Upper lobe of right lung (tissue), 1 donor: ENCODE measurements at regions not wholly inside any gene's neighbourhood (a gene's known extent, or its start where the extent isn't known, plus 50 kb on each side); places are given as distances from the start of the nearest gene placed in this dataset.

ENCODE experiments used
- ATAC-seq: fragments of 200-7000 bp; cut with Tn5 transposase; one replicate; pipeline ENCODE4 v1.9.1; 2020; ENCODE audit warnings: mild to moderate bottlenecking, moderate library complexity
- DNase-seq: peaks from one replicate; pipeline ENCODE4 v3.0.0-alpha.2; 2020
- H3K27ac ChIP-seq: fragments of 200-600 bp; one replicate; pipeline ENCODE4 v1.8.0; 2022
- H3K27me3 ChIP-seq: fragments of 200-600 bp; one replicate; pipeline ENCODE4 v1.8.0; 2022; ENCODE audit warnings: mild to moderate bottlenecking
- H3K36me3 ChIP-seq: fragments of 200-600 bp; one replicate; pipeline ENCODE4 v1.8.0; 2022
- H3K4me1 ChIP-seq: fragments of 200-600 bp; one replicate; pipeline ENCODE4 v1.8.0; 2022
- H3K4me3 ChIP-seq: fragments of 200-600 bp; one replicate; pipeline ENCODE4 v1.8.0; 2022; ENCODE audit warnings: mild to moderate bottlenecking
- H3K9me3 ChIP-seq: fragments of 200-600 bp; one replicate; pipeline ENCODE4 v1.8.0; 2022
- intact Hi-C: fragments of 100-400 bp; cut with DNase I; formaldehyde crosslinking; loops from one replicate; pipeline ENCODE4 v1.11.0; 2022
- TF ChIP-seq, protein P1 (sequence below): fragments of 200-600 bp; IDR thresholded peaks from one replicate; pipeline ENCODE4 v1.8.0; 2022; ENCODE audit warnings: antibody characterized with exemption
- donor health status: DM: no; HTN: yes; CAD: no; lungs with severe emphysema.

DNA sequence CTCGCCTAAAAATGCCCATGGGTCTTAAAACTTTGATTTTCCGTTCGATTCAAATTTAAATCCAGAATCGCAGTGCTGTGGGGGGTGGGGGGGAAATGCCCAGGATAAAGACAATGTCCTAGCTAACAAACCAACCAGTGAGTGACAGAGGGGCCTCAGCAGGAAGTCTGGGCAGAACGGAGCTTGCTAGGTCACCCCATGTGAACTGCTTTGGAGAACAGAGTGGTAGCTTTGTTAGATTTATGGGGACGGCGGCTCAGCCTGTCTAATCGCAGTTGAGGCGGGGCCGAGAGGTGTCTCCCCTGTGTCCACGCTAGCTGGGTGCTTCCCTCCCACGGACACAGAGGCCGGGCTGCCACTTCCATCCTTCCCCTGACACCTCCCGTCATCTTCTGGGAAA is 243.9 kb downstream of the CTTN start:
- peaks cover 9% of the 10 kb centered on the region for H3K27me3 ChIP-seq
- no peaks in the 10 kb centered on the region for H3K36me3 ChIP-seq
- ATAC-seq (no peak), DNase-seq (no peak)
- no peaks in the 10 kb centered on the region for H3K9me3 ChIP-seq
- intact Hi-C loops: no loop called here
- TF ChIP-seq, protein P1, sequence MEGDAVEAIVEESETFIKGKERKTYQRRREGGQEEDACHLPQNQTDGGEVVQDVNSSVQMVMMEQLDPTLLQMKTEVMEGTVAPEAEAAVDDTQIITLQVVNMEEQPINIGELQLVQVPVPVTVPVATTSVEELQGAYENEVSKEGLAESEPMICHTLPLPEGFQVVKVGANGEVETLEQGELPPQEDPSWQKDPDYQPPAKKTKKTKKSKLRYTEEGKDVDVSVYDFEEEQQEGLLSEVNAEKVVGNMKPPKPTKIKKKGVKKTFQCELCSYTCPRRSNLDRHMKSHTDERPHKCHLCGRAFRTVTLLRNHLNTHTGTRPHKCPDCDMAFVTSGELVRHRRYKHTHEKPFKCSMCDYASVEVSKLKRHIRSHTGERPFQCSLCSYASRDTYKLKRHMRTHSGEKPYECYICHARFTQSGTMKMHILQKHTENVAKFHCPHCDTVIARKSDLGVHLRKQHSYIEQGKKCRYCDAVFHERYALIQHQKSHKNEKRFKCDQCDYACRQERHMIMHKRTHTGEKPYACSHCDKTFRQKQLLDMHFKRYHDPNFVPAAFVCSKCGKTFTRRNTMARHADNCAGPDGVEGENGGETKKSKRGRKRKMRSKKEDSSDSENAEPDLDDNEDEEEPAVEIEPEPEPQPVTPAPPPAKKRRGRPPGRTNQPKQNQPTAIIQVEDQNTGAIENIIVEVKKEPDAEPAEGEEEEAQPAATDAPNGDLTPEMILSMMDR: no peak
- no peaks in the 10 kb centered on the region for H3K4me1 ChIP-seq
- no peak overlapping the region for H3K4me3 ChIP-seq
- no peak overlapping the region for H3K27ac ChIP-seq

DNA sequence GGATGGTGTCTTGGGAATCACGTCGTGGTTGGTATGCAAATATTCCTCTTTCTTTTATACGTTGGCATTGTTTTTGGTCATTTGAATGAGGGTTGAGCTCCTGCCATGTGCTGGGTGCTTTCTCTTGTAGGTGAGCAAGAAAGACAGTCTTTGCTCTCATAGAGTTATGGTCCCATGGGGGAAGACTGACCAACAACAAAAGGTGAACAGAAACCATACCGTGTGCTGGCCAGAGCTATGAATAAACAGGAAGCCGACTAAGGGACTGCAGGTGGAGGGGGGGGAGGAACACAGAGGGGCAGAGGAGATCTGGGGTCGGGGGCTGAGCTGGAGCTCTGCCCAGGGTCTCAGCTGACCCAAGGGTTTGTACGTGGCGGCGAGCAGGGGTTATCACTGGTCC is 245.3 kb downstream of the CTTN start:
- Histone ChIP-seq H3K4me3 (no peak overlapping the region), H3K9me3 (no peaks in the 10 kb centered on the region), H3K27me3 (peaks cover 9% of the 10 kb centered on the region), H3K4me1 (no peaks in the 10 kb centered on the region), H3K27ac (no peak overlapping the region), H3K36me3 (no peaks in the 10 kb centered on the region)
- DNase-seq (no peak), ATAC-seq (no peak)
- TF ChIP-seq, protein P1: no peak
- intact Hi-C loops: no loop called here

DNA sequence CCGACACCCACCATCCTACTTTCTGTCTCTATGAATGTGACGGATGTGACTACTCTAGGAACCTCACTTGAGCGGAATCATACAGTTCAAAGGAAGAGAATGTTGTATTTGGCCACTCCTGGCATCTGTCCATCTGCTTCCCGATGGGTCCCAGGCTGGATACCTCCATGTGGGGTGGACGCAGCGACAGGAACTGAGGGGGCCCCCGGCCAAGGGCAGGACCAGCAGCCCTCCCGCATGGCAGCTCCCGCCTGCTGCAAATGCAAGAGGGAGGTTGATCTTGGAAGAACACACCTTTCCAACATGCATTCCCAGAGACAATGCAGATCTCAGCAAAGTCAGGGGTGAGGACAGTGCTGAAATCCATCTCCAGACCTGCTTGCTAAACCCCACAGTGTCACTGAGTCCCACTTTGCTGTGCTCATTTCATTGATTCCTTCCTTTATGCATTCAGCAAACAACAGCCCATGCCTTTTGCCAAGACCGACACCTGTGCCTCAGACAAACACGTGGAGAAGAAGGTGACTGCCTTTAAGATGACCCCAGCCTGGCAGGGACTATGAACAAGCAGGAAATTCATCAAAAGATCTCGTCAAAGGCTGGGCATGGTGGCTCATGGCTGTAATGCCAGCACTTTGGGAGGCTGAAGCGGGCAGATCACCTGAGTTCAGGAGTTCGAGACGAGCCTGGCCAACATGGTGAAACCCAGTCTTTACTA is 246.2 kb downstream of the CTTN start:
- Histone ChIP-seq H3K27ac (no peak overlapping the region), H3K36me3 (no peaks in the 10 kb centered on the region), H3K27me3 (peaks cover 9% of the 10 kb centered on the region), H3K4me1 (no peaks in the 10 kb centered on the region), H3K9me3 (no peaks in the 10 kb centered on the region), H3K4me3 (no peak overlapping the region)
- no peak for ATAC-seq
- intact Hi-C loops: no loop called here
- TF ChIP-seq, protein P1: no peak
- DNase-seq: no peak

DNA sequence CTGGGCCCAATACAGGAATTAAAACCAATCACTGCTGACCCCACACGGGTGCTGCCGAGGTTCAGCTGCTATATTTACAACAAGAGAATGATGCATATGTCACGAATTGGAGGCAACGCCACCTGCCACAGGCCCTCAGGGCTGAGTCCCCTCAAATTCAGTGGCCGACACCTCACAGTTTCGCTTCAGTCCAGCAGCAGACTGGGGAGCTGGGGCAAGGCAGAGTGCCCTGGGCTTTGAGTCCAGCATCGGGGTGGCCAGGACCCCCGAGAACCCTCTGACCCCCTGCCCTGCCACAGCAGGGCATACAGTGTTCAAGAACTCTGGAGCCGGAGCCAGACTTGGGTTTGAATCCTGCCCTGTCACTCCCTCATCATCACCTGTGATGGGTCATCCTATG is 247.2 kb downstream of the CTTN start:
- Histone ChIP-seq H3K27me3 (peaks cover 9% of the 10 kb centered on the region), H3K4me3 (no peak overlapping the region), H3K27ac (no peak overlapping the region), H3K9me3 (no peaks in the 10 kb centered on the region), H3K36me3 (no peaks in the 10 kb centered on the region), H3K4me1 (no peaks in the 10 kb centered on the region)
- TF ChIP-seq, protein P1: no peak
- intact Hi-C loops: no loop called here
- DNase-seq (no peak), ATAC-seq (no peak)

DNA sequence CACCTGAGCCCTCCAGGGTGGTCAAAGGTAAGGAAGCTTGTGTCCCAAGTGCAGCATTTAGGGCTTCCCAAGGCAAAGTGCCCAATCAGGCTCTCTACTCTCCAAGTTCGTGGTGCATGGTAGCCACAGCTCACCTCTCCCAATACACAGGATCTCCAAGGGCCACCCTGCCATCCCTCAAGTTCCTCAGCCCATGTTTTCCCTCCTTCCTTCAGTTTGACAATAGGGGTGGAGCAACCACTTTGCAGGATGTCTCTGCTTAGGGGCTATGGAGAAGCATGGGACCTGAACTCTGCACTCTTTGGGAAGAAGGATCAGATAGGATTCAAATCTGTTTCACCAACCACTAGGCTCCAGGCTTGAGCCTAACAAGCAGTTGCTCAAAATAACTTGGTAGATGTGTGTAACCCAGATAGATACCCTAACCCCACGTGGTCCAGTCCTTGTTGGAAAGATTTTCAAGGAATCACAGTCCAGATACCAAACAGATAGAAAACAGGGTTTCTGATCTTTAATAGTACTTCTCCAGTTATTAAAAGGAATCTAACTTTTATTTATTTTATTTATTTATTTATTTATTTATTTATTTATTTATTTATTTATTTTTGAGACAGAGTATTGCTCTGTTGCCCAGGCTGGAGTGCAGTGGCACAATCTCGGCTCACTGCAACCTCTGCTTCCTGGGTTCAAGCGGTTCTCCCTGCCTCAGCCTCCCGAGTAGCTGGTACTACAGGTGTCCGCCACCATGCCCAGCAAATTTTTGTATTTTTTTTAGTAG is 248.1 kb downstream of the CTTN start:
- TF ChIP-seq, protein P1: no peak
- Histone ChIP-seq H3K36me3 (no peaks in the 10 kb centered on the region), H3K4me3 (no peak overlapping the region), H3K27ac (no peak overlapping the region), H3K9me3 (no peaks in the 10 kb centered on the region), H3K4me1 (no peaks in the 10 kb centered on the region), H3K27me3 (peaks cover 9% of the 10 kb centered on the region)
- intact Hi-C loops: no loop called here
- ATAC-seq (no peak), DNase-seq (no peak)
